ENCODE measurements at regions not wholly inside any gene's neighbourhood (a gene's known extent, or its start where the extent isn't known, plus 50 kb on each side); places are given as distances from the start of the nearest gene placed in this dataset.

DNA sequence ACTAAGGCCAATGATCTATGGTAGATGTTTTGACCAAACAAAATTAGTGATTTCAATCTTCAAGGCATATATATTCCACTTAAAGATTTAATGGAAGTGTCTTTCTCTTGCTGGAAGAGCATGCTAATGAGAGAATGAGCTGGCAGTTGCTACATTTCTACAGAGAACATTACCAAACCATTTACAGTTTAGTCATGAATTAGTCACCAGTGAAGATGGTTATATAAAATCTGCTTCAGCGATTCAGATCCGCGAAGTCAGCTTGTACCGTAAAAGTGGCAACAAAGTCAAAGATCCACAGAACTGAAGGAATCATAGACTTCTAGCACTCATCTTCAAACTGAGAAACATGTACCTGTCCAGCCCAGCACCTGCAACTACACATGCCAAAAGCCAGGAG is 156.3 kb downstream of the SLITRK5 start:
- TF ChIP-seq, protein P1, sequence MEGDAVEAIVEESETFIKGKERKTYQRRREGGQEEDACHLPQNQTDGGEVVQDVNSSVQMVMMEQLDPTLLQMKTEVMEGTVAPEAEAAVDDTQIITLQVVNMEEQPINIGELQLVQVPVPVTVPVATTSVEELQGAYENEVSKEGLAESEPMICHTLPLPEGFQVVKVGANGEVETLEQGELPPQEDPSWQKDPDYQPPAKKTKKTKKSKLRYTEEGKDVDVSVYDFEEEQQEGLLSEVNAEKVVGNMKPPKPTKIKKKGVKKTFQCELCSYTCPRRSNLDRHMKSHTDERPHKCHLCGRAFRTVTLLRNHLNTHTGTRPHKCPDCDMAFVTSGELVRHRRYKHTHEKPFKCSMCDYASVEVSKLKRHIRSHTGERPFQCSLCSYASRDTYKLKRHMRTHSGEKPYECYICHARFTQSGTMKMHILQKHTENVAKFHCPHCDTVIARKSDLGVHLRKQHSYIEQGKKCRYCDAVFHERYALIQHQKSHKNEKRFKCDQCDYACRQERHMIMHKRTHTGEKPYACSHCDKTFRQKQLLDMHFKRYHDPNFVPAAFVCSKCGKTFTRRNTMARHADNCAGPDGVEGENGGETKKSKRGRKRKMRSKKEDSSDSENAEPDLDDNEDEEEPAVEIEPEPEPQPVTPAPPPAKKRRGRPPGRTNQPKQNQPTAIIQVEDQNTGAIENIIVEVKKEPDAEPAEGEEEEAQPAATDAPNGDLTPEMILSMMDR (IDR thresholded peaks at IDR 0.05): no peak
- no peak for TF ChIP-seq POLR2A (IDR thresholded peaks at IDR 0.05)
- TF ChIP-seq POLR2AphosphoS5 (IDR thresholded peaks at IDR 0.05; ENCODE audit: insufficient read depth in 1 of 2, low read depth in 1 of 2): no peak

Data from vagina (tissue), 2 donors.